Esophagus mucosa (tissue), 1 donor: ENCODE measurements at regions not wholly inside any gene's neighbourhood (a gene's known extent, or its start where the extent isn't known, plus 50 kb on each side); places are given as distances from the start of the nearest gene placed in this dataset.
A peak's percentile ranks its signal among the peaks of the same experiment; 100 is the strongest.

ENCODE experiments used
- ATAC-seq: fragments of 200-7000 bp; cut with Tn5 transposase; one replicate; pipeline ENCODE4 v1.9.1; 2020
- donor health status: DM: yes; HTN: yes; CAD: no.

DNA sequence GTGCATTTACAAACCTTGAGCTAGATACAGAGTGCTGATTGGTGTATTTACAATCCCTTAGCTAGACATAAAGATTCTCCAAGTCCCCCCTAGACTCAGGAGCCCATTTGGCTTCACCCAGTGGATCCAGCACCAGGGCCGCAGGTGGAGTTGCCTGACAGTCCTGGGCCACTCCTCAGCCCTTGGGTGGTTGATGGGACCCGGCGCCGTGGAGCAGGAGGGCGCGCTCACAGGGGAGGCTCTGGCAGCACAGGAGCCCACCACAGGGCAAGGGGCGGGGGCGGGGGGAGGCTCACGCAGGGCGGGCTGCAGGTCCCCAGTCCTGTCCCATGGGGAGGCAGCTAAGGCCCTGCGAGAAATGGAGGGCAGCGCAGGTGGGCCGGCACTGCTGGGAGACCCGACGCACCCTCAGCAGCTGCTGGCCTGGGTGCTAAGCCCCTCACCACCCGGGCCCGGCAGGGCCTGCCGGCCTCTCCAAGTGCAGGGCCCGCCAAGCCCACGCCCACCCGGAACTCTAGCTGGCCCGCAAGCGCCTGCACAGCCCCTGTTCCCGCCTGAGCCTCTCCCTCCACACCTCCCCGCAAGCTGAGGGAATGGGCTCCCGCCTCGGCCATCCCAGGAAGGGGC, 613.5 kb downstream of the TLE4 start:
- ATAC-seq: no peak

DNA sequence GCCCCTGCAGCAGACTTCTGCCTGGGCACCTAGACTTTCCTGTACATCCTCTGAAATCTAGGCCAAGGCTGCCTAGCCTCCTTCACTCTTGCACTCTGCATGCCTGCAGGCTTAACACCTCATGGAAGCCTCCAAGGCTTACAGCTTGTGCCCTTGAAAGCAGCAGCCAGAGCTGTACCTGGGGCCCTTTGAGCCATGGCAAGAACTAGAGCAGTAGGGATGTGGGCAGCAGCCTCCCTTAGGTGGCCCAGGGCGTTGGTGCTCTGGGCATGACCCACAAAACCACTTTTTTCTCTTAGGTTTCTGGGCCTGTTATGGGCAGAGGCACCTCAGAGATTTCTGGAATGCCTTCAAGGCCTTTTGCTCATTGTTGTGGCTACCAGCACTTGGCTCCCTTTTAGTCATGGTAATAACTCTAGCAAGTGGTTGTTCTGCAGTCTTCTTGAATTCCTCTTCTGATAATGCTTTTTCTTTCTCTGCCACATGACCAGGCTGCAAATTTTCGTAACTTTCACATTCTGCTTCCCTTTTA, 606.2 kb downstream of the TLE4 start:
- ATAC-seq: no peak

DNA sequence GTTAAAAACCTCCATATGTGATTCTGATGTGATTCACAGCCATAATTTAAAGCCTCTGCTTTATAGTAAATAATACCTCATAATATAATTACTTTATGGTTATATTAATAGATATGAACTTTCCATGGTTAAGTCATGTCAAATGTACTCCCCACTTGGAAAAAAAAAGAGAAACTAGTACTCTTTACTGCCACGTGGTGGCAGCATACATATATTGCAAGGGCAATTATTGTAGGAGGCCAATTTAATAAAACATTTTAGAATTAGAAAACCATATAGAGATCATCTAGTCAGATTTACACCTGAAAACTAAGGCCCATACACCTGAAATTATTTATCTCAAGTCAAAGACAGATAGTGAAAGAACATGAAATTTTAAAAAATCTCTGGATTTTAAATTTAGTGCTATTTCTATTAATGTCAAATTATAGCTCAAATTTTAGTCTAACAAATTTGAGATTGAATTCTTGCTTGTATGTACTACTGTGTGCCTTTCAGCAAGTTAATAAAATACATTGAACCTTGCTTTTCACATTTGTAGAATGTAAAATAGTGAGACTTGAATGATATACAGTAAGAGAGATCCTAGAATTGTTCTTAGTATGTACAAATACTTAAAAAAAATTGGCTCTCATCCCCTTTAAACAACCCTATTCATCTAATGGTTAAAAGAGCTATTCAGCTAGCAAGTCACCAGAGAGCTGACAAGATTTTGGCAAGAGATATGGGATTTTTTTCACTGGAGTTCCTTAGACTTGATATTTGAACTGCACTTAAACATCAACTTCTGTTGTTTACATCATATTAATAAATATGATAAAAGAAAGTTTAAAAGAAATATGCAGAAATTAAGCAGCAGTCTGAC, 603.8 kb downstream of the TLE4 start:
- ATAC-seq: peak; percentile 41

DNA sequence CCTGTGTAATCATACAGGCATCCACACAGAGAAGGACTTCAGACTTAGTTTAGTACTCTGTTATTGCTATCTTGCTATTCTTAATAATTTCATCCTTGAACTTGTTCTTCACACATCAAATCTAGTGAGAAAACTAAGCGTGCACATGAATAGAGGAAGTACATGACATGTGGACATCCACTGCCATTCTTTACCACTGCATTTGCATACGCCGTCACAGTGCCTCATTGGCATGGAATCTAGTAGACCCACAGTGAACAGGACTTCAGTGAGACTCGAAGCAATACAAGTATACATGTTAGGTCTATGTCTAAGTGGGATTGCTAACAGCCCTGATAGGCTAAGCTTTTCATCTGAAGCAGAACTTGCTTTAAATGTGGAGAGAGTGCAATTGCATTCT, 592.1 kb downstream of the TLE4 start:
- no peak for ATAC-seq

DNA sequence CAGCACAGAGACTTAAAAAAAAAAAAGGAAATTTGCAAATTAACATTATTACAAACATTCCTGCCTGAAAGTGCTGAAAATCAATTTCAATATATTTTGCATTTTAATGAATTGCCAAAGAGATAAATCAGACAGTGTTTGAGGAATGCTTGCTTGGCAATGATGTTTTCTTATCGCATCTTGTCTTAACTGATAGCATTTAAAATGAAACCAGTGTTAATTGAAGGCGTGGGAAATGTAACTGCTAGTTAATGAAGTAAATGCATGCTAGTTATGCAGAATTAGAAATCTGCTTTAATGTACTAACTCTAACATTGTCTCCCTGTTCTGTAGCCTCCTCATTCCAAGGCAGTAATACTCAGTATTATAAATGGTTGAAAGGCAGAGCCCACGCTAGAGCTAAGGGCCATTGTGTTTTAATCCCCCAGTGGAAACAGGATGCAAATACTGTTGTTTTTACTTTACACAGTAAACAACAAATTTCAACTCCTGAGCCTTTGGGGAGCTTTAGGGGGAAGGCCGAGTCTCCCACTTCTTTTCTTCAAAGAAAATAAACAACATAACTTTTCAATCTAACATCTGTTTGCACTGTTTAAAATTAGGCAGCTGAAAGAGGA, 586.9 kb downstream of the TLE4 start:
- no peak for ATAC-seq

DNA sequence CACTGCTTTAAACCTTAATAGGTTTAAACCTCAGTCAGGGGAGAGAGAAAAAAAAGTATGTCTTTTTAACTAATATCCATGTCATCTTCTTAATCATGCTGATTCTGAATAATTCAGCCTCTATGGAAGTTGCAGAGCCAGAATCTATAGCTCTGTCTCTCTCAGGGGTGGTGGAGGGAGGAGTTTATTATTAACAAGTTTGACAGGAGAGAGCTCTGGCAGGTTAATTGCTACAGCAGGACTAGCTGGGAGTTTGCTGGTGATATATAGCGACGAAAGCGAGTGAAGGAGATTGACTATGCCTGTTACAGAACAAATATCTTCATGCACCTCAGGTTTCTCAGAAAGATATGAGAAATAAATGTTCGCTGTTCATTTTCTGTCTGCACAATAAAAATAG, 586.4 kb downstream of the TLE4 start:
- ATAC-seq: no peak

DNA sequence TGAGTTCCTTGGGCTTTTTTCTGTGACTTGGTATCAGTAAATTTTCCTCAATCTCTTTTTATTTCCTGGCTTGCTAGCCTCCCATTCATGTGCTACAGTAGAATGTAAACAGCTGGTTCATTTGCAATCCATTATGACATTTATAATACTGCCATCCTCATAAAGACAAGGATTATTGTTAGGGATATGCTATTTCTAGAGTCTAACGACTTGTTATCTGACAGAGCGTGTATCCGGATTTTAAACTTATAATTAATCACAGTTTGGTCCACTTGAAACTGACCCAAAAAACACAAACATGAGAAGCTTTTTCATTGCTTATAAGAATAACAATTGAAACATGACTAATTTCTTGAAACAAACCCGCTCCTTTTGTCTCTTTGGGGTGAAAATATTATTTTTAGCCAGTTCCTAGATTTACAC, 585.8 kb downstream of the TLE4 start:
- no peak for ATAC-seq

DNA sequence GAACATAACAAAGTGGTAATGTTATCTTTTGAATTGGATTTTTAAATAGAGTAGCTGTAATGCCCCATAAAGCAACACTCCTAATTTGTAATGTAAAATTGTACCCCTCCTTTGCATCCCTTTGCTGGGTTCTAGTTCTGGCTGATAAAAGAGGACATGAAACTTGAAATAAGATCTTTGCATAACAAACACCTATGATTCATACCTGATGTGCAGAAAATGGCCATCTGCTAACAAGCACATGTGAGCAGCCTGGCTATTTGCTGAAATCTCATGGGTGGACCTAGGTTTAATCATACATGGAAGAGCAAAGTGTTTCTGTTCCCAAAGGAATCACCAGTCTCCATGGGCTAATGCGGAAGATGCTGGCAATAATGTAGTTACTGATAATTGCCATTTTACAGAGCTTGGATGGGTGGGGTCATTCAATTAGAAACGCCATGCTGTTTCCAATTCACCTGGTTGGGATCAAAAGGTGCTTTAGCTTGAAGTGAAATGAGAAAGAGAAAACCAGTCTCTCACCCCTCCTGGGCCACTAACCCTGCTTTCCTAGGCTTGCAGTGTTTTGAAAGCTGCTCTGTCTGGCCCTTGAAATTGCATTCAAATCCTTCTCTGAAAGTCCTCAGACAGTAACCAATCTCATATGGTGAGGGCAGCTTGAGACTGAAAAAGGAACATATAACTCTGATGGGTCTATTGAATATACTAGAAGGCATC, 585.1 kb downstream of the TLE4 start:
- no peak for ATAC-seq

DNA sequence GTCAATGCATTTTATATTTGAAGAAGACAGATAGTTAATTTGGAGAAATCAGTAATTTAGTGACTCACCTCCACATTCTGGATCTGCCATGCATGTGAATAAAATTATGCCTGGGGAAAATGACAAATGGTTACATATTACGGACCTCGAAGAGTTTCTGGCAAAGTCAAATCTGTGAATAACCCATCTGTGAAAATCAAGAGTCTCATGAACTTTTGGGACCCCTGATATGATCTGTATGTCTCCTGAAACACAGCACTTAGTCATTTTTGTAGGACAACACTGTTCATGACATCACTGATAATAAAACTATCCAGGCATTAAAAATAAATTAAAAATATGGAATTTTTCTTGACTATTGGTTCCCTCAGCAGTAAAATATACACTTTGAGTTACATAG, 584.5 kb downstream of the TLE4 start:
- no peak for ATAC-seq

DNA sequence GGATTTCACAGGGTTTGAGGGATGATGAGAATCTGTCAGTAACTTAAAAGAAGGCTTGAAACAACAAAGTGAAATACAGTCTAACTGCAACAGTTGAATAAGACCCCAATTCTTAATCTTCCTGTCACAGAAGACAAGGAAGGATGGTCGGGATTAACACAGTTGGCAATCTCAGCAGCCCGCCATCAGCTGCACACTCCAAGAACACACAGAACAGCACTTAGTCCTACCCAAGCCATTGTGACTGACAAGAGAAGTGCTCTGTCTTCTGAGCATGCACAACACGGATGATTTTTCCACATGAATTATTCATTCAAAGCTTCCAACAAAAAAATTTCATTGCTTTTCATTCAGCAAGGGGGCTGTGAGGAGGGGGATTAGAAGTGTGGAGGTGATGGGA, 576.1 kb downstream of the TLE4 start:
- ATAC-seq: no peak

DNA sequence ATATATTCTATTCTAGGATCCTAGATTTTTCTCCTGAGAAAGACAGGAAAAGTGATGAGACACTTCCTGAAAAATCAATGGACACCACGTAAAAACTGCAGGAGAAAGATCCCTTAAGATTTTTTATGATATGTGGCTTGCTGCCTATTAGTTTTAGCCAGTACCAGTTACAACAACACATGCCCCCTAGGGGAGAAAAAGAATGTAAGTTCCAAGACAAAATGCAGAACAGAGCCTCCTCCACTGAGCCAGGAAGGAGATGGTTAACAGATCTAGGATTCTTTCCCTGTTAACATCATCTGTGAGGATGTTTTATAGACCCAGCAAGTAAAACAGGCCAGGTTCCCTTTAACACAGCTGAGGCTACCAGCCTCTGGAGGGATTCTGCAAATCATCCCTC, 574.7 kb downstream of the TLE4 start:
- no peak for ATAC-seq

DNA sequence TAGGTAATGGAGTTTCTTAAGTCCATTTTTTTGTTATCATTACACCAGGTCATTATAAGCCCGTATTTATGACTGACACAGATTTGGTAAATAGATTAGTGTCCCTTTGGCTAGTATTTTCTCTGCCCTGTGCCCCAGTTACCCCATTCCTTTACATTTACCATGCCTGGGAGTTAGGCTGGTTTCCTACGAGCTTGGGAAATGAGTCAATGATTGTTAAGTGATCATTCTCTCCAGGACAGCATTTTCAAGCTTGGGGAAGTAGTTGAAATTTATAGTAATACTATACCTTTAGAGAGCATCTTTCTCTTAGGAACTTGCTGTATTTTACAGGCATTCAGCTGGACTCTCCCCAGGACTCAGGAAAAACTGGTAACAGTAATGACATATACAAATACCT, 573.1 kb downstream of the TLE4 start:
- ATAC-seq: no peak

DNA sequence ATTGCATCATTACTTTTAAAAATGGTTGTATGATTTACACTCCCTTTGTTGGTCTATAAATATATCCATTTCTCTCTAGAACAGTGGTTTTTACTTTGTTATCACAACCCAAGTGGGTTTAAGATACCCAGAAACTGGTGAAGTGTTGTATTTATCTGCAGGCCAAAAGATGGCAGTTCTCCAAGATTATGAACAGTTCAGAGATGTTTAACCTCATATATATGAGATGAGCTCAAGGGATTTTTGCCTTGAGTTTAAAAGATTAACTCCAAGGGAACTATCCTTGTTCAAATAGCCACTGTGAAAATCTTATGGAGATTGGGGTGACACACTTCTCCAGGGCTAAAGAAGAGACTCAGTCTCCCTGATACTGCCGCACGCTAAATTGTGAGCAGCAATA, 572.6 kb downstream of the TLE4 start:
- ATAC-seq: no peak

DNA sequence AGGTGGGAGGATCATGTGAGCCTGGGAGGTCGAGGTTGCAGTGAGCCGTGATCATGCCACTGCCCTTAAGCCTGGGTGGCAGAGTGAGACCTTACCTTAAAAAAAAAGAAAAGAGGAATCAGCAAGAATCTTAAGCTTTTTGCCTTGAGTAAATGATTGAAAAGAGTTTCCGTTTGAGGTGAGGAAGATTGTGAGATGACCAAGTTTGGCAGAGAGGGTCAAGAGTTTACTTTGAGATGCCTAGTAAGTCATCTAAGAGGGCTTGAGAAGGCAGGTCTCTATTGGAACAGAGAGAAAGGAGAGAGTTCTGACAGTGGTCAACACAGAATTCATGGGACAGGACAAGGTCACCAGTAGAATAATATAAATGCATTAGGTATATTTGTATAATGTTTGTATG, 572.1 kb downstream of the TLE4 start:
- ATAC-seq: no peak

DNA sequence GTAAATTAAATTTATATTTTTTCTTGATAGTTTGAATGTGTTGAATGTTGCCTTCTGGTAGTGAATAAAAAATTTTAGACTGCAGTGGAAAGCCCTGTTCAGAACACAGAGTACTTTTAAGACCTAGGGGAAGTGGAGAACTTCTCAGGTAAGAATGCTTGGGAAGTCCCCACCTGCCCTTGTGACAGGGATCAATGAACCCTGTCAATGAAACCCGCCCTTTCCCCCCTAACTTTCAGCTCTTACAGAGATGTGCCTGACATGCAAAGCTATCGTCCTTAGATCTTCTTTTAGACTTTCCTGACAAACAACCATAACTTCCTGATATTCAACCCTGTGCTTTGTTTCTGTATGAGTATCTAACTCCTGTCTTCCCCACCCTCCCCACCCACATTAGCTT, 562.7 kb downstream of the TLE4 start:
- peak; percentile 63 for ATAC-seq

DNA sequence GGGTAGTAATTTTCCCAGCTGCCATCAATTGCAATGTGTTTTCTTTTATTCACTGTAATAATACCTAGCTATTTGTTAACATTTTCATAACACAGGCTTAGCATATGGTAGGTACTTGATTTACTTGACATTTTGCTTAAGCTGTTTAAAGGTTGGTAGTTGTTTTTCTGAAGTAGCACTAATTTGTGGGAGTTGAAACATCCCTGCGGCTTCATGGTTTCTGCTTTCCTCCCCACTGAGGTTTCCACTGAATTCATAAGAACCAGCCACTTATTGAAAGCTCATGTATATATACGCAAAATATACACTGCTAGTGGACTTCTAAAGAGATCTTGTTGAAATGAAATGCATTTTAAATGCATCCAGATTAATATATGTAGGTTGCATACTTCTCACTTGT, 559.9 kb downstream of the TLE4 start:
- ATAC-seq: no peak

DNA sequence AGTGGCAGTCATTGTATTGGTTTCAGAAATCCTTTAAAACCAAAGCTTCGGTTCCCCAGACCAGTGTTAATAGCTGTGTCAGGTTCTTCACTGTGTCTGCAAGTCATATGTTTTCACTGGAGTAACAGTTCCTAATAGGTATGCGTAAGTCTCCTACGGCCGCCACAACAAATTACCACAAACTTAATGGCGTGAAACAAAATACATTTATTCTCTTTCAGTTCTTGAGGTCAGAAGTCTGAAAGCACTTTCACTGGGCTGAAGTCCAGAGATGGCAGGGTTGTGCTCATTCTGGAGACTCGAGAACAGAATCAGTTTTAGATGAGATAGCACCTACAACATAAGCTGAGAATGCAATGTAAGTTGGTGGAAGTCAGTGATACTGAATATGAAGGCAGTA, 556.2 kb downstream of the TLE4 start:
- ATAC-seq: no peak

DNA sequence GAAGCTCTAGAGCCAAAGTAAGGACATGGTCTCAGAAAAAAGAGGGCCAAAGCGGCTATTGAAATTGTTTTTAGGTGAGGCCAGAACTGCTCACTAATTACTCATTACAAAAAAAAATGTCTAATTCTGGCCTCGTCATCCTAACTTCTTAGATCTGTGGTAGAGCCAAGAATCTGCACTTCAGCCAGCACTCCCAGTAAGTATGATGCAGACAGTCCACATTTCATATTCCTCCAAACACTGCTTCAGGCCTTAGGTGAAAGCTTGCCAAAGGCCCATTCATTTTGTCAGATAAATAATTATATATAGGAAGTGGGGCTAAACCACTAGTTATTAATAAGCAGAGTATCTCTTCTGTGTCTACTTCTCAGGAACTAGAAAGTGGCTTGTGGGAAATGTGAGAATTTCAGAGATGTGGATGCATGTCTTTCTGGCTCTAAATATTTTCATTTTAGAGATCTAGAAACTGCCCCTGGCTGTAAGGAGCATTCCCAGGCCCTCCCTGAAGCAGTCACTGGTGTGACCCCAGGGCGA, 554.0 kb downstream of the TLE4 start:
- ATAC-seq: no peak

DNA sequence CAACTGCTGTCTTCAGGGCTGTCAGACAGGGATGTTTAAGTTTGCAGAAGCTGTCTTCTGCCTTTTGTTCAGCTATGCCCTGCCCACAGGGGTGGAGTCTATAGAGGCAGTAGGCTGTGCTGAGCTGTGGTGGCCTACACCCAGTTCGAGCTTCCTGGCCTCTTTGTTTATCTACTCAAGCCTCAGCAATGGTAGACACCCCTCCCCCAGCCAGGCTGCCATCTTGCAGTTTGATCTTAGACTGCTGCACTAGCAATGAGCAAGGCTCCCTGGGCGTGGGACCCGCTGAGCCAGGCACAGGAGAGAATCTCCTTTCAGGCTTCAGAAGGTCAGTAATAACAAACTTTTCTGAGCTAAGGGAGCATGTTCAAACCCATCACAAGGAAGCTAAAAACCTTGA, 545.3 kb downstream of the TLE4 start:
- ATAC-seq: no peak

DNA sequence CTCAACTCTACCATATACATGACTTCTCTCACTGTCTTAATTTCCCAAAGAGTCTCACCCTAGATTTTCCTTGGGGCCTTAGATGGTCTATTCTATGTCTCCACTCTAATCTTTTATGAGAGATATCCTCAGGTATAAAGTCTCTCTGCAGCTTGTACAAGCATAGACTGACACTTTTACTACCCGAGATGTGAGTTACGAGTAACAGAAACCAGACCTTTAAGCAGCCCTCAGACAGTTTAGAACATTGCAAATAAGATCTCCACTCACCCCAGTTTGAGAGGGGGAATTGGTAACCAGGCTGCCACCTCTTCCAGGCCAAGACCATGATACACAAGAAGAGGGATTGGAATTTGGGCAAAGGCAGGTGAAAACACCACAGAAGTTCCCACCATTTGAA, 542.5 kb downstream of the TLE4 start:
- ATAC-seq: no peak

DNA sequence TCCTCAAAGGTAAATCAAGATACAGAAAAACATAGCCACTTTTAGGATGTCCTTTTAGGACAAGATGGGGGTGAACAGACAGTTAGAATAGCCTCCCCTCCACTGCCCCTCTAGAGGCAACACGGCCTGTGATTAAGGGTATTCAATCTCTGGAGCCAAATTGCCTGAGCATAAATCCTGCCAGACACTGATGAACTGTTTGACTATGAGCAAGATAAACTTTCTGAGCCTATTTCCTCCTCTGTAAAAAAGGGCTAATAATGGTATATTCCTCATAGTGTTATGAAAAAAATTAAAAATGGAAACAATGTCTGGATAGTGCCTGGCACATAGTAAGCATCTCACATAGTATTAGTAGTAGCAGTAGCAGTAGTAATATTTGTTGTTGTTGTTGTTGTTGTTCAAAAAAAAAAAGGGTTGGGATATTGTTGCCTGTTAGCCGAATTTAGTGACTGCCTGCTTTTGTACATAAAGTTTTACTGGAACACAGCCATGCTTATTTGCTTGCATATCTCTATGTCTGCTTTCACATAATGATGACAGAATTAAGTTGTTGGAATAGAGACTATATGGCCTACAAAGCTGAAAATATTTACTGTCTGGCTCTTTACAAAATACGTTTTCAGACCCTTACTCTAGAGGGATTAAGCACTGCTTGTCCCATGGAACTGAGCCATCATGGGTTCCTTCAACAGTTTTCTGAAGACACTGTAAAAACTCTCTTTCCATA, 536.3 kb downstream of the TLE4 start:
- no peak for ATAC-seq

DNA sequence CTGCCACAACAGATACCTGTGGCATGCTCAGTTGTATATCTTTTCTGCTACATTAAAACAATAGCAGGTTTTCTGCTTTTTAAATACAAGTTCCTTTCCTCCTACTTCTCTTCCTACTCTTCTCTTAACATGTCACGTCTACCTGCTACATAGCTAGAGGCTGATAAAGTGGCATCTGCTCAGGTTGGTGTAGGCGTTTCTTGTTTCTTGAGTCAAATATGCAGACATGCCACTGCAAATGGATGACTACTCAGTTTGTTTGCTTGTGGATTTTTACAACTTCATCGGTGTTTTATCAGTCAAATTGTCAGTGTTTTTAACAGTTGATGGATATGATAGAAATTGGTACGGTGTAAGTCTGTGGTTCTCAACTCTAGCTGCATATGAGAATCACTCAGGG, 525.7 kb downstream of the TLE4 start:
- ATAC-seq: no peak
